HG02759 (cell line): ENCODE measurements at regions not wholly inside any gene's neighbourhood (a gene's known extent, or its start where the extent isn't known, plus 50 kb on each side); places are given as distances from the start of the nearest gene placed in this dataset.

Source experiments
- ATAC-seq: cut with Tn5 transposase; IDR thresholded peaks from one replicate; pipeline ENCODE4 v1.9.1; 2021; ENCODE audit warnings: mild to moderate bottlenecking, moderate library complexity; ENCODE audit not compliant: unreplicated experiment

DNA sequence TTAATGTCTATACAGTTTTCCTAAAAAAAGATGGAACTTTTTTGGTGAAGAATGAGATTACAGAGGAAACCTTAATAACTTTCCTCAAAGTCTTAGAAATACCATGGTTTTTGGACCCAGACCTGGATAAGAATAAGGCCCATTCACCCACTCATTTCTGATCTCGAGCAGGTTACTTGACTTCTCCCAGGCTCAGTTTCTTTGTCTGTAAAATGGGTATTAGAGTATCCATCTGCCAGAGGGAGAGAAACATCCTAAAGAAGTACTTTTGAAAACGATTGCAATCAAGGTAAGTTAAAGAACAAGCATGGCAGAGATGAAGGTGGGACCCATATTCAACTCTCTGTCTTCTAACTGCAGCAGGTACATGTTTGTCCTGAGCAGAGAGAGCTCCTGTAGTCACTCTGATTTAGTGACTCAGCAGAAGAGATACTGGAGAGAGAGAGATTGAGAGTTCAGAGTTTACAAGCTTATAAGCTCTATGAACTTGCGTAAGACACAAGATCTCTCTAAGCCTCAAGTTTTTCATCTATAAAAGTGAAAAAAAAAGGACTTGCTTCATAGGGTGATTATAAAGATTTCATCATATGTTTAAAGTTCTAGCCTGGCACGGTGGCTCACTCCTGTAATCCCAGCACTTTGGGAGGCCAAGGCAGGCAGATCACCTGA, 379.4 kb upstream of the SGCD start:
- ATAC-seq = no peak

DNA sequence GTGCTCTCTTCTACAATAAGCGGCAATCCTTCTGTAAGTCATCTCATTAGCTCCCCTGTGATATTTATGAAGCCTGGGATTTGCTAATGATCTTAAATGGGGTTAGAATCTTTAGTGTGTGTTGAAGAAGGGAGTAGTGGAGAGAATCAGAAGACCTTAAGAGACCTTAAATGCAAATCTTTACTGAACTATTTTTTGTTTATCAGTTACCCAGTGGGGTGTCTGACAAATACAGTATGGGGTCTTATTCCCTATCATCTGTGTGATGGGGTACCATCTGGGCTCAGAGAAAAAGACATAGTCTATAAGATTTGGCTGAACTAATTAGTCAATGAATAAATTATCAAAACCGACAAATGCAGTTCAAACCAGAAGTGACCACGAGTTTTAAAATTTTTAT, 378.4 kb upstream of the SGCD start:
- no peak for ATAC-seq

DNA sequence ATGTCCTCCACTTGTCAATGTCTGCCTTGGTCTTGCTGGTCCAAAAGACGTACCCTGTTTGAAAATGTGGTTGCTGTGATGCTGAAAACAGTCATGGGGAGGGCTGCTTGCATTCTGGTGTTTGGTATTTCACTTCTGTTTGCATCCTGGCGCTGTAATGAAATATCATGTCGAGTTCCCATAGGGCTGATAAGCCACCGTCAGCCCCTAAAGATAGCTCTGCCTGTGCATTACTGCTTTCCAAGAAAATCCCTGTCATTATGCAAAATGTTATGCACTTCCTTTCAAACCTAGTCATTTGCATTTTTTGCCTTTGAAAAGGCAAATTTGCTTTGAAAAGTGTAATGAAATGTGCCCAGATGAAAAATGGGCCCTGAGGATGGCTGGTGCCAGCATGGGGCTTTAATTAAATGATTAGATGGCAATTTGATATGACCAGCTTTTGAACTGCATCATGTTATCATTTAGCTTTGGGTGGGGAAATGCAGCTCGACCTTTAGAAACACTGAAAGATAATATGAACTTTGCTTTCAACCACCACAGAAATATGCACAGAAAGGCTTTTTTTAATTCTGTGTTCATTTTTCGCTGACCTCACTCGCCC, 374.4 kb upstream of the SGCD start:
- no peak for ATAC-seq

DNA sequence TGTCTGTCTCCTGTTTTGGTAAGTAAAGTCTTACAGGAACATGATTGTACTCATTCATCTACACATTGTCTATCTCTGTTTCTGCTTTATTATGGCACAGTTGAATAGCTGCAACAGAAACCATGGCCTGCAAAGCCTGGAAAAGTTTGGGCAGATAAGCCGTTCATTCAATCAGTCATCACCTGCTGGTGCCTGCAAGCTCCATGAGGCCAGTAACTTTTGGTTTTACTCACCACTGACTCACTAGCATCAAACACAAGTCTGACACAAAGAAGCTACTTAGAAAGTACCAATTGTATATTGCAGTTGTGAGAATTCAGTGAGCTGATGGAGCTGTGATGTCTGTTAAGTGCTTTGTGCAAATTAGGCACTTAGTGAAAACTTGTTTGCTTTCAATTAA, 373.6 kb upstream of the SGCD start:
- ATAC-seq = no peak

DNA sequence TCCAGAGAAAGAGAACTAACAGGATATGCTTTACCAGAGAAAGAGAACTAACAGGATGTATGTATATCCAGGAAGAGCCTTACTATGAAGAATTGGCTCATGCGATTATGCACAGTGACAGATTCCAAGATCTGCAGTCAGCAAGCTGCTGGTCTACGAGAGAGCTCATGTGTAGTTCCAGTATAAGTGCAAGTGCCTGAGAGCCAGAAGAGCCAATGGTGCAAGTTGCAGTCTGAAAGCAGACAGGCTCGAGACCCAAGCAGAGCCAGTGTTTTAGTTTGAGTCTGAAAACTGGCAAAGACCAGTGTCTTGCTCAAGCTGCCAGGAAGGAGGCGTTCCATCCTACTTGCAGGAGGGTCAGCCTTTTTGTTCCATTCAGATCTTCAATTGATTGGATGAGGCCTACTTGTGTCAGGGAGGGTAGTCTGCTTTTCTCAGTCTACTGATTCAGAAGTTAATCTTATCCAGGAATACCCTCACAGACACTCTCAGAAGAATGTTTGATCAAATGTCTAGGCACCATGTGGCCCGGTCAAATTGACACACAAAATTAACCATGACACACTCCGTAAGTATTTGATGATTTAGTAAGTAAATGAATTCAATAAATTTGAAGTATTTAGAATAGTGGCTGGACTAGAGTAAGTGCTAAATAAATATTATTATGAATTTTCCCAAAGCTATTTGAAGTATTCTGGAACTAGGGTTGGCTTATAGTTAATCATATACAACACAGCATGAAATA, 372.1 kb upstream of the SGCD start:
- ATAC-seq = no peak

DNA sequence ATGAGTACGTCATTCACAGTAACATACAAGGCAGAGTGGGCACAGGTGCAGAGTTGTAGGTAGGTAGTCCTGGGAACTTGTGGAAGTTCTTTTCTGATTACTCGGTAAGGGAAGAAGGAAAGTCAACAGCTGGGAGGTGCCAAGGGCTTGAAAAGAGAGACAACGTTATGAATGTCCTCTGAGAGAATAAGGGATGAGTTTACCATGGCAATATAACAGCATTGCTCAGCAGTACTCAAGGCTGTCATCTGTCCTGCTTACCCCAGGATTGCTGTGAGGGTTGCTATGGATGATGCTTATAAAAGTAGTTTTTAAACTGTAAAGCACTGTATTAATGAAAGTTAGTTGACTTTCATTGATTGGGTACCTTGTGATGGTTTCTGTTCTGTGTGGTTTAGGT, 369.1 kb upstream of the SGCD start:
- no peak for ATAC-seq

DNA sequence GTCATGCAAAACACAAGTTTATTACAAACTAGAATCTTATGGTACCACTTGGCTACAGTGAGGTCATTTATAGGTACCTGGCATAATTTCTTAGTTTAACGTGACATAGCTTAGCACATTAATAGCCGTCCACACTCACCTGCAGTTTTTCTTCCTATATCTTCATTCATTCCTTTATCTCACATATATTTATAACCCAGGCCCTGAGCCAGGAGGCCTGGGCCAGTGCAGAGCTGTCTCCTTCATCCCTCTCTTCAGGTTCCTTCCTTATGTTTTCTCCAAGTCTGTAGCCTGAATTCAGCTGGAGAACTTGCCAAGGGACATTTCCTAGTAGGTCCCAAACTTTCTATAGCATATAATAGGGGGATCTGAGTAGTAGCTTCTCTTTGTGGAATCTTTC, 367.9 kb upstream of the SGCD start:
- ATAC-seq = no peak

DNA sequence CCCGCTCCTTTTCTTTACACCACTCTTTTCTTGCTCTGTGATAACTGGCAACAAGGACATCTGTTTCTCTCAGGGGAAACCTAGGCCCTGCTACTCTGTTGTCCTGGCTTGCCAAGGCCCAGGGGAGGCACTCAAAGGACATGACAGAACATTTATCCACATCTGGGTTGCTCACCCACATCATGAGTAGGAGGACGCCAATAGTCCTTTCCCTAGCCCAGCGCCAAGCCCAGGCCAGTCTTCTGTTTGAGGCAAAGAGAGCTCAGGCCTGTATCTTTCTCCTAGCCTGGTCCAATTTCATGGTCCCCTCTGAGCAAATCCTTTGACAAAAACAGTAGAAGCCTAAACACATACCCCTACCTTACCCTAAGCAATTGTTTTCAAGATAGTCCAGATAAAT, 366.8 kb upstream of the SGCD start:
- ATAC-seq = no peak

DNA sequence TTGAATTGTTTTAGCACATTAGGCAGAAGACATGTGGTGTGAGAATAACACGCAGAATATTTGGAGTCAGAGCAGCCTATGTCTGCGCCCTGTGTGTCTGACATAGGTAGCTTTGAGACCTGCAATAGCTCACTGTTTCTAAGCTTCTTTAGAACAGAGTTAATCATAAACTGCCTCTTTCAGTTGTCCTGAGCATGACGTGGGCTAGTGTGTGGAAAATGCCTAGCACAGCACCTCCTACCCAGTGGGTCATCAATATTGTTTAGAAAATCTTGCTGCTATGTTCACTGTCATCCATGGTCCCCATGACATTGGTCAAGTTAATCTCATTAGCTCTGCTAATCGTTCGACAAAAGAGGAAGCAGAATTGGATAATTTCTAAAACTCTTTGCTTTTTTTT, 357.4 kb upstream of the SGCD start:
- no peak for ATAC-seq

DNA sequence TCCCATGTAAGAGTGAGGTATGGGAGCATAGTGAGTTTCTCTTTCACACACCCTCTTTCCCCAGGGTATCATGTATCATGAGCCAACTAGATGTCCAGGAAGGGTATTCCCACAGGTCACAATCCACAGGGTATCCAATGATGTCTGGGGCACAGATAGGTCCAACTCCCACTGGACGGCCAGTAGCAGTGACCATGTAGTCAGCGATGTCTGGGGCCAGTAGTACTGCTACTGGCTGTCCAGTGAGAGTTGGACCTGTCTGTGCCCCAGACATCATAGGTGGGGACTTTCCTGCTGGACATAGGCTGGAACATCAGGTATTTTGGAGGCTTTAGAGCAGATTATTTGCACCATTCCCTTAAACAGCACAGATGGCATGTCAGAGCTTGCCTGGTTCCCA, 352.6 kb upstream of the SGCD start:
- ATAC-seq = no peak

DNA sequence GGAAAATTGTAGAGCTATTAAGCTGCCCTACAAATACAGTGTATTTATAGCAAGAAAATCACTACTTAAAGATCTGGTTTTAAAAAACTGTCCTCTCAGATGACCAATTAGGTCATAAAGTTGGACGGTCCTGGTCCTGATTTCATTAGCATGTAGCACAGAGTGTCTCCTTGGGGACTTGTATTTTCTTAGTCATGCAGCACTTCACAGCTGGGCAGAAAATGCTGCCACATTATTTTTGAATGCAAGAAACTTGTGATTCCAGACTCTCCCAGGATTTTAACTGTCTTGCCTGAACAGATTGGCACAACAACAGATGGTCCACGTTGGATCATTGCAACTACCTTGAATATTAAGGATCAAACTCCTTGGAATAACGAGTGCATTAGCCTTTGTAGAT, 348.1 kb upstream of the SGCD start:
- ATAC-seq = no peak

DNA sequence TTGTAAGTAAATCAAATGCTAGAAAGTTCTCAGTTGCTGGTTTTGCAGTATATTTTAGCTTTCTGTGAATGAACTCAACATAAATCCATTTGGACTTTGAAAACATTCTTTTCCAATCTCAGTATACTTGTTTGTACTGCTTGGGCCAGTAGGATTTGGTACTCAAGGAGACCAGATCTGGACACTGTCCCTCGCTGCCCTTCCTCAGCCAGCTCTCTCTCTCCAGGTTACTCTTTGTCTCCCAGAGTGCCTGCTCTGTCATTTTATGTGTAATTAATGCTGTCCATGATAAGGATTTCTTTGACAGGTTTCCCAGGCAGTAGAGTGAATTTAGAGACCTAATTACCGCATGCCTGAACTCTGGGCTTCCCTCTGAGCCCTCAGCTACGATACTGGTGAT, 344.6 kb upstream of the SGCD start:
- ATAC-seq = no peak

DNA sequence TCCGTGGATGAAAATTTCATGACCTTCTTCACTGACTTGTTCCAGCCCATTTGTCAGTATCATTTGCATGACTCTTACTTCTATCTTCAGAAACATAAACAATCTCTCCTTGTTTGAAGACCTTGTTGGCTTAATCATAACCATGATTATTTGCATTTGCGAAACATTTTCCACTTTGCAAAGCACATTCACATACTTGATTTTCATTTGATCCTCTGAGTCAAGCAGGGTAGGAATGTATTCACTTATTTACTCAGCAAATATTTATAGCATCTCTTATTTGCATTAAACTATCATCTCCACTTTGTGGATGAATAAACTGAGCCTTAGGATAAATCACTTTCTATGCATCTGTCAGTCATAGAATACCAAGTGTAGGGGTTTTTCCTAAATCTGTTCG, 343.0 kb upstream of the SGCD start:
- ATAC-seq = no peak

DNA sequence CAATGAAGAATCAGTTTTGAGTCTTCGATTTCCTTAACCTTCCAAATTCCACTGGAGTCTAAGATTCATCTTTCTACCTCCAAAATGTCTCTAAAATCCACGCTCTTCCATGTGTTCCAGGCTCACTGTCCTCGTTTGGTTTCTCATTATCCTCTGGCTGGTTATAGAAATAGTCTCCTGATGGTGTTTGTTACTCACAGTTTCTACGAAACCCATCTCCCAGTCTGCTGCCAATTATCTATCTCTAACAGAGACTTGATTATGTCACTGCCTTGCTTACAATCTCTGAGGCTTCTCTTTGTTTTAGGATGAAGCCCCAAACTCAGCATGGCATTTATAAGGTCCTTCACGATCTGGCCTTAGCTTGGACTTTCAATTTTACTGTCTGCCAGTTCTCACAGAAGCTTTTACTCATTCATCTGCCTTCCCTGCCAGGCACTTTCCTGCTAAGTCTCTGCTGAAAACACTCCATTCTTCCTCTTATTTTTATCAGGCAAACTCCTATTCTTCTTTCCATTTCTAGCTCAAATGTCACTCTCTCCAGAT, 339.6 kb upstream of the SGCD start:
- no peak for ATAC-seq

DNA sequence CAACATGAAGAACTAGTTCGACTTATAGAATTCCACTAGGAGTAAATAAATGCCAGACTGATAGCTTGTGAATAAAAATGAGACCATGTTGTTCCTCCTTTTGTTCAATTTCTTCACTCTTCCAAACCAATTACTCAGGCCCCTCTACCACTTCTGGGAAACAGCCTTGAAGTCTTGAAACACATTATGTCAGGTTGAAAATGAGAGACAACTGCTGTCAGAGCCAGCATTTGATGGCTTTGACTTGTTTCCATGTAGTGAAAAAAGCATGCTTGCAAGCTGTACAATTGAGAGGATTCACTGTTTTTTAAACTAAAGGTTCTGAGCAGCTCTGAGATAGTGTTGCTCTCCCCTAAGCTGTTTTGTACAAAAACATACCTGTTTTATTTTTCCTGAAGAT, 337.1 kb upstream of the SGCD start:
- ATAC-seq = no peak

DNA sequence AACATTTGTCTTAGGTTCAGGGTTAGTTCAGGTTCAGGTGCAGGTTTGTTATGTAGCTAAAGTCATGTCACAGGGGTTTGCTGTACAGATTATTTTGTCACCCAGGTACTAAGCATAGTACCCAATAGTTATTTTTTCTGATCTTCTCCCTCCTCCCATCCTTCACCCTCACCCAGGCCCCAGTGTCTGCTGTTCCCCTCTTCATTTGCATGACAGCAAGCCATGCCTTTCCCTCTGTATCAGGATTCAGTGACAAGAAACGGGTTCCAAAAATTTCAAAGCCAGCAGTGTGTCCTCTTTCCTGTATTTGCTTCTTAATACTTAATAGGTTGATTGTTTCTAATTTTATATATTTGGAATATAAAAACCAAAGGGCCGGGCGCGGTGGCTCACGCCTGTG, 330.8 kb upstream of the SGCD start:
- no peak for ATAC-seq

DNA sequence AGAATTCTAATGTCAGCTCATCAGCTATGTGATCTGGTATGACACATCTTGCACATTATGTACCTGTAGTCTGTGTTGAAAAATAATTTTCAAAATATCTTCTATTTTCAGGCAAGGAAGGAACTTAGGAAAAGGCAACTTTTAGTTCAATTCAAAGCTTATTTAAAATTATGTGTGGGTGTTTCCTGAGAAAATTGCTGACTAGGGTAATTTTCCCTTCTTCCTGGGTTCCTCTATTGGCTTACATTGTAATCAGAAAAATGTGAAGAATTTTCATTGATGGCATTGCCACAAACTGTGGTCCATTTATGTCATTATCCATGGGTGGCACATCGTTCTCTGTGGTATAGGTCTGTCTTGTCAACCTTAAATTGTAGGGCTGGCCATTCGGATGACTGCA, 328.7 kb upstream of the SGCD start:
- ATAC-seq = no peak

DNA sequence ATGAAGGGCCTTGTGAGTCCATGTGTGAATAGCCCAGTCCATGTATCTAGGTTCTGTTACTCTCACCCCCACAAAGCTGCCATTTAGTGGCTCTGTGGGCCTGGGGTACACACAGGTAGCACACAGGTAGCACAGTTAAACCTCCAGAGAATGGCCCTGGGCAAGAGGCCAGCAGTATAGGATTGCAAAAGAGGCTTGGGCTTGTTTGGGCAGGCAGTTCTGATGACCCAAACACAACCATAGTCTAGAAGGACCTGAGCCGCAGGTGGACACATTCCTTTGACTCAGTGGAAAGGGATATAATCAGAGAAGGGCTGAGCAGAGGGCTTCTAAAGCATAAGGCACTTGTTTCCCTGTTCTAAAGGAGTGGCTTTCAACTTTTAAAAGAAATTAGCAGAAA, 326.8 kb upstream of the SGCD start:
- no peak for ATAC-seq

DNA sequence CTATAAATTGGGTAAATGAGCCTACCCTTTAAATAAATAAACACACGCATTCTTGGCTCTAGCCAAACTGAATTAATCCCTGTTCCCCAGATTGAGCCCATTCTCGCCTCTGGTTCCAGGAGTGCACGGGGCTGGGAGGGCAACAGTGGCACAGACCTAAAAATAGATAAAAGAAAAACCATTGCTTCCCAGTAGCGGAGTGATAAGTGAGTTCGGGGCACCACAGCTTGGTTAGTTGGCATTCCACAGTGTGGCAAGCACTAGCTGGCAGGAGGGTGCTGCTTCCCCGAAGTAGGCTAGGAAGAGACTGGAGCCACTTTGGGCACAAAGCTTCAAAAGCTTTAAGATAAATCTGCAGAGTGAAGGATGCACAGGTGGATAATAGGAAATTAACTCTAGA, 322.2 kb upstream of the SGCD start:
- ATAC-seq = no peak

DNA sequence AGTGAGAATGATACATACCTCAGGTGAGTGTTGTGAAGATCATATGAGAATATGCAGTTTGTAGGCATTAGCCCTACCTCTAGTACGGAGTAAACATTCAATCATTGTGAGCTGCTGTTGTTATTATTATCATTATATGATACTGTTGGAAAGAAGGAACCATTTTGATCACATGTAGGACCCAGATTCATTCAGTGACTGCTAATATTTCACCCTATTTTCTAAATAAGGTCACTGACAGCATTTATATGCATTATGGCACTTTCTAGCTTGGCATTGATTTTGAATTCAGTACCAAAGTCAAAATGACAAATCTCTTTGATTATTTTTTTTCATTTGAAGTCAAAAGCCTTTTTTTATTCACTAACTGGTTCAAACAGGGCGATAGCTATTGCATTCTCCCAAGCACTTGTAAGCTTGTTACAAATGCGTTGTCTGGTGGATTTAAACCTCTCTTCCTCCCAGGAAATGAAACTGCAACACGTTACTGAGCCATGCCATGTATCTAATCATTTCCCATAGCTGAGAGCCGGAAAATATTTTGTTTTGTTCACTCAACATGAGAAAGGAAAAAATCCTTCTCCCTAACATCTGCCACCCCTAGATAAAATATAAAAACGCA, 320.8 kb upstream of the SGCD start:
- no peak for ATAC-seq

DNA sequence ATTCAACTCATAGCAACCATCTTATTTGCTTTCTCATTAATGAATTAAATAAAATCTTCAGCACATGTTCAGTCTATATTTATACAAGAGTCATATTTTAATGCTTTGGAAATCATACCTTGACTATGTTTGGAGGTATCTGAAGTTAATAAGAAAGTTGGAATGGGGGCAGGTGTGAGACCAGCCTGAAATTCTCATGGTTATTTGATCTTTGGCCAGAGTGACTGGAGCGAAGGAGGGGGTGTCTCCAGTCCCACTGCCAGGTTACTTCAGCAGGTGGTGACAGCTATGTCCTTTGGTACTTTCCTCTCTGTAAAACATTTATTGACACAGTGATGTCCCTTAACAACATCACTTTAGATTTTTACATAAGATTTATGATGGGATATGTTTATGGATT, 318.1 kb upstream of the SGCD start:
- ATAC-seq = no peak

DNA sequence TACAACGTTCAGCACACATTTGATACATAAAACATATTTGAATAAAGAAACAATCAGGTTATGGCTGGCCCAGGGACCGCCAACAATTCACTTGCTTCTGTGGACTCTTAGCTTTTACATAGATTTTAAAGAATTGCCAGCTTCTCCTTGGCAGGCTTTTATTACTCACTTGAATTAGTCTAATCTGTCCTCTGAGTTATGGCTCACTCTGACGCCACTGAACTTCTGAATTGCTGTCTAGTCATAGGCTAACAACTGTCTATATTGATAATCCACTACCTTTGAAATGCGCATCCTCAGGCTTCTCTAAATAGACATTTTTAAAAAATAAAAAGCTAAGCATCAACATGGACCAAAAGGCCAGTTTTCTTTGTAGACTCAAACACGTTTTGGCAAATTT, 317.4 kb upstream of the SGCD start:
- no peak for ATAC-seq
